ENCODE measurements at regions not wholly inside any gene's neighbourhood (a gene's known extent, or its start where the extent isn't known, plus 50 kb on each side); places are given as distances from the start of the nearest gene placed in this dataset.
"Not testable (repeated sequence)": the region's sequence is repeated elsewhere in the genome, so short reads cannot be mapped to it uniquely, and the experiment has no call there.

GRCh38 chr6:5836597-5836996 lies 170.1 kb downstream of the NRN1 start:
- not testable (repeated sequence) for DNase-seq

GRCh38 chr6:5833120-5833519 lies 173.6 kb downstream of the NRN1 start:
- no peak for DNase-seq

GRCh38 chr6:5832668-5833067 lies 174.1 kb downstream of the NRN1 start:
- DNase-seq = no peak

GRCh38 chr6:5831219-5831862 lies 175.4 kb downstream of the NRN1 start:
- DNase-seq = peak; percentile 57 to 63

DNA sequence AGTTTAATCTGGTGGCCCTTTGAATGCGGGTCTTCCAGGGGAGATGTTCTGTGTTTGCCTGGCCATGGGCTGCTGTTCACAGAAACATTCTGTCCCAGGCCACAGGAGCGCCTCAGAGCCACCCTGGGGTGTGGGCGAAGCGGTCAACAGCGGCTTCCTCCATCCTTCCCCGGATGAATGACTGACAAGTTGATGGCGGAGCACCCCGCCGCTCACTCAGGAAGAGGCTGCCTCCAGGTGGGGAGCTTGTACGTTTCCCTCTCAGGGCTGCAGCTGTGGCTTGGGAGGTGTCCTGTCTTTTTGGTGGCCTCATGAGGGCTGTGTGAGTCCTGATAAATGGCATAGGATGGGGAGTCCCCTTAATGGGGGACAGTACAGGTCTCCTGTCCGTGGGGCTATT lies 178.4 kb downstream of the NRN1 start:
- no peak for DNase-seq

- DNase-seq = no peak
Observed at GRCh38 chr6:5827056-5827904, 179.4 kb downstream of the NRN1 start.

DNA sequence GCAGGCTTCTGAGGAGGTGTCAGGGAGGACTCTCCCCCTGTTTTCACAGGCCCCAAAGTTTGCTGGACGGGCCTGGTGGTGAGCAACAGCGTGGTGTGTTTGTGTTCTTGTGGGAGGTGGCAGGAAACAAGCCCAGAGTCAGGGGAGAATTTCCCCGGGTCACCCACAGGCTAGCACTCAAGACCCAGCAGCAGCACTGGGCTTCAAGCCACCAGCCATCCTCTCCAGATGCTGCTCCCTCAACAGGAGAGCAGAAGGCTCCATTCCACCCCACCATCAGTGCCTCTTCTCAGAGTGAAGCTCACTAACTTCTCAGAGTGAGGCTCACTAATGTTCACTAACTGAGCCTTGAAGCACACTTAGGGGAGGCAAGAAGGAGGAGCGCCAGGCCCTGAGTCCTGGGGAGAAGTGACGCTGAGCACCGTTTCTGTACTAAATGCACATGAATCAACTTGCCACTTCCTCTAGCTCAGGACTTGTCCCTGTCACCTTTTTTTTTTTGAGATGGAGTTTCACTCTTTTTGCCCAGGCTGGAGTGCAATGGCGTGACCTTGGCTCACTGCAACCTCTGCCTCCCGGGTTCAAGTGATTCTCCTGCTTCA lies 182.2 kb downstream of the NRN1 start:
- DNase-seq = not testable (repeated sequence)
